ENCODE measurements at regions not wholly inside any gene's neighbourhood (a gene's known extent, or its start where the extent isn't known, plus 50 kb on each side); places are given as distances from the start of the nearest gene placed in this dataset.

GRCh38 chr12:14185427-14186192 is 179.9 kb upstream of the ATF7IP start:
- Histone ChIP-seq H3K36me3 (no peaks in the 10 kb centered on the region), H3K4me3 (no peak overlapping the region), H3K27ac (no peak overlapping the region), H3K9me3 (no peaks in the 10 kb centered on the region), H3K27me3 (no peaks in the 10 kb centered on the region), H3K4me1 (no peaks in the 10 kb centered on the region)
- no peak for DNase-seq
- no peak for TF ChIP-seq POLR2A (IDR thresholded peaks at IDR 0.05)
- peak; percentile 42 to 69 (median 60) for TF ChIP-seq CTCF (IDR thresholded peaks at IDR 0.05)
- intact Hi-C loops (cut with DNase I), result no loop called here
- 42 to 43% methylated on average over 8 of the region's 8 CpGs for WGBS, 2 donors

GRCh38 chr12:14186193-14186502 is 179.3 kb upstream of the ATF7IP start:
- Histone ChIP-seq H3K4me1 (no peaks in the 10 kb centered on the region), H3K9me3 (no peaks in the 10 kb centered on the region), H3K4me3 (no peak overlapping the region), H3K36me3 (no peaks in the 10 kb centered on the region), H3K27me3 (no peaks in the 10 kb centered on the region), H3K27ac (no peak overlapping the region)
- 6 to 14% methylated on average over 2 of the region's 2 CpGs for WGBS, 2 donors
- TF ChIP-seq POLR2A (IDR thresholded peaks at IDR 0.05) (no peak), CTCF (IDR thresholded peaks at IDR 0.05) (no peak)
- no peak for DNase-seq
- intact Hi-C loops (cut with DNase I), result no loop called here

GRCh38 chr12:14187002-14187401 is 178.5 kb upstream of the ATF7IP start:
- H3K27me3 ChIP-seq, result no peaks in the 10 kb centered on the region
- H3K36me3 ChIP-seq, result no peaks in the 10 kb centered on the region
- H3K4me3 ChIP-seq, result no peak overlapping the region
- WGBS, 2 donors, result 54 to 65% methylated on average over 5 of the region's 5 CpGs
- no peaks in the 10 kb centered on the region for H3K9me3 ChIP-seq
- no peak for DNase-seq
- intact Hi-C loops (cut with DNase I), result no loop called here
- no peak overlapping the region for H3K27ac ChIP-seq
- no peaks in the 10 kb centered on the region for H3K4me1 ChIP-seq
- no peak for TF ChIP-seq POLR2A (IDR thresholded peaks at IDR 0.05)
- no peak for TF ChIP-seq CTCF (IDR thresholded peaks at IDR 0.05)

GRCh38 chr12:14187966-14188365 is 177.5 kb upstream of the ATF7IP start:
- Histone ChIP-seq H3K36me3 (no peaks in the 10 kb centered on the region), H3K9me3 (no peaks in the 10 kb centered on the region), H3K27me3 (no peaks in the 10 kb centered on the region), H3K4me1 (no peaks in the 10 kb centered on the region), H3K27ac (no peak overlapping the region), H3K4me3 (no peak overlapping the region)
- 82 to 92% methylated on average over 9 of the region's 9 CpGs for WGBS, 2 donors
- intact Hi-C loops (cut with DNase I), result no loop called here
- TF ChIP-seq CTCF (IDR thresholded peaks at IDR 0.05) (no peak), POLR2A (IDR thresholded peaks at IDR 0.05) (no peak)
- DNase-seq, result no peak

GRCh38 chr12:14188744-14189143 is 176.7 kb upstream of the ATF7IP start:
- 11% methylated on average over 2 of the region's 2 CpGs for WGBS, 2 donors
- intact Hi-C loops (cut with DNase I), result no loop called here
- DNase-seq, result no peak
- Histone ChIP-seq H3K36me3 (no peaks in the 10 kb centered on the region), H3K9me3 (no peaks in the 10 kb centered on the region), H3K4me1 (no peaks in the 10 kb centered on the region), H3K4me3 (no peak overlapping the region), H3K27me3 (no peaks in the 10 kb centered on the region), H3K27ac (no peak overlapping the region)
- TF ChIP-seq CTCF (IDR thresholded peaks at IDR 0.05) (no peak), POLR2A (IDR thresholded peaks at IDR 0.05) (no peak)

All from esophagus squamous epithelium (tissue), 5 donors.